GM12878 (cell line): ENCODE measurements at regions not wholly inside any gene's neighbourhood (a gene's known extent, or its start where the extent isn't known, plus 50 kb on each side); places are given as distances from the start of the nearest gene placed in this dataset.

Experiments
- ATAC-seq: fragments of 200-7000 bp; cut with Tn5 transposase; 3 replicates; pipeline ENCODE4 v1.9.1; 2020; ENCODE audit warnings: mild to moderate bottlenecking, moderate library complexity
- BruUV-seq: library from RNA; stranded (reverse); fragments of 400-500 nt; replicated peaks from 2 replicates; lab custom pipeline; 2021; lab: Mats Ljungman, UMichigan
- CTCF ChIA-PET: fragments of 300-600 bp; sonication (Branson Sonifier 250); formaldehyde crosslinking; extraction: SDS; loops from one replicate; lab custom pipeline; 2021; ENCODE audit warnings: inconsistent platforms; lab: Yijun Ruan, JAX
- POLR2A ChIA-PET: fragments of 350-600 bp; formaldehyde crosslinking; extraction: SDS; loops from one replicate; lab custom pipeline; 2021; ENCODE audit warnings: inconsistent platforms; lab: Charles Lee
- RAD21 ChIA-PET: fragments of 300-600 bp; sonication (Branson Sonifier 250); formaldehyde crosslinking; loops from one replicate; lab custom pipeline; 2023; ENCODE audit warnings: antibody characterized with exemption; ENCODE audit not compliant: unreplicated experiment; lab: Charles Lee
- SMC1A ChIA-PET: fragments of 300-600 bp; sonication (Branson Sonifier 250); formaldehyde crosslinking; loops from one replicate; lab custom pipeline; 2023; ENCODE audit not compliant: unreplicated experiment, uncharacterized antibody; lab: Charles Lee
- DNase-seq: peaks from one replicate; pipeline ENCODE4 v3.0.0-alpha.2; 2011; ENCODE audit warnings: low read depth, low spot score
- FAIRE-seq: peaks from 3 replicates; lab custom pipeline; 2011; peaks lifted over from hg19 to GRCh38; lab: Jason Lieb, UNC
- H2AFZ ChIP-seq: 2 replicates; pipeline ENCODE4 v1.6.0; 2011; ENCODE audit warnings: low read depth, low read length, control low read depth; ENCODE audit not compliant: control insufficient read depth
- H3K27ac ChIP-seq: 2 replicates; pipeline ENCODE4 v1.5.1; 2011; ENCODE audit warnings: control low read depth; ENCODE audit not compliant: control insufficient read depth, insufficient read depth
- H3K27me3 ChIP-seq, 2 experiments: replicated peaks in 1 of 2; 2 replicates each; pipeline versions ENCODE4 v1.6.0 to v1.6.1; 2011; ENCODE audit warnings: low read length in 1 of 2; ENCODE audit not compliant: control insufficient read depth in 2 of 2, insufficient read depth in 2 of 2
- H3K36me3 ChIP-seq, 2 experiments: 2 replicates each; pipeline ENCODE4 v1.5.1; 2011; ENCODE audit warnings: low read length in 1 of 2; ENCODE audit not compliant: control insufficient read depth in 2 of 2, insufficient read depth in 2 of 2
- H3K4me1 ChIP-seq: 2 replicates; pipeline ENCODE4 v1.6.1; 2011; ENCODE audit warnings: mild to moderate bottlenecking, low read length, moderate library complexity, mixed read lengths; ENCODE audit not compliant: control insufficient read depth, insufficient read depth
- H3K4me2 ChIP-seq: 2 replicates; pipeline ENCODE4 v1.6.0; 2011; ENCODE audit warnings: control low read depth; ENCODE audit not compliant: control insufficient read depth, insufficient read depth
- H3K4me3 ChIP-seq: fragments of 200-600 bp; sonication (generic); 2 replicates; pipeline ENCODE4 v1.5.1; 2016
- H3K79me2 ChIP-seq: 2 replicates; pipeline ENCODE4 v1.6.0; 2011; ENCODE audit warnings: low read length; ENCODE audit not compliant: control insufficient read depth, insufficient read depth
- H3K9ac ChIP-seq: 2 replicates; pipeline ENCODE4 v1.8.0; 2011; ENCODE audit warnings: low read length, control low read depth, mixed read lengths; ENCODE audit not compliant: control insufficient read depth, insufficient read depth
- H3K9me3 ChIP-seq: replicated peaks from 3 replicates; pipeline ENCODE4 v1.5.1; 2011; ENCODE audit warnings: mild to moderate bottlenecking, low read length; ENCODE audit not compliant: control insufficient read depth, insufficient read depth
- H4K20me1 ChIP-seq: 2 replicates; pipeline ENCODE4 v1.6.0; 2011; ENCODE audit not compliant: control insufficient read depth, insufficient read depth
- BACH1 ChIP-seq: fragments of 450-650 bp; IDR thresholded peaks from 2 replicates; pipeline ENCODE4 v1.6.1; 2017; ENCODE audit warnings: mild to moderate bottlenecking, borderline replicate concordance
- CHD4 ChIP-seq: fragments of 200-600 bp; sonication (generic); IDR thresholded peaks from 2 replicates; pipeline ENCODE4 v1.6.1; 2016; ENCODE audit warnings: mild to moderate bottlenecking
- ESRRA ChIP-seq: IDR thresholded peaks from 2 replicates; pipeline ENCODE4 v1.6.1; 2012; ENCODE audit warnings: mild to moderate bottlenecking, low read length, improper control_type of control experiment
- FOXK2 ChIP-seq: fragments of 450-650 bp; IDR thresholded peaks from 2 replicates; pipeline ENCODE4 v1.6.1; 2017; ENCODE audit warnings: mild to moderate bottlenecking, moderate library complexity
- JUNB ChIP-seq: IDR thresholded peaks from 2 replicates; pipeline ENCODE4 v1.6.1; 2016; ENCODE audit warnings: antibody characterized with exemption, mild to moderate bottlenecking
- KDM1A ChIP-seq: fragments of 200-600 bp; sonication (generic); IDR thresholded peaks from 2 replicates; pipeline ENCODE4 v1.6.1; 2016; ENCODE audit warnings: borderline replicate concordance
- MTA3 ChIP-seq: IDR thresholded peaks from 2 replicates; pipeline ENCODE4 v1.6.1; 2012; ENCODE audit warnings: low read length, inconsistent platforms, borderline replicate concordance
- NFYA ChIP-seq: IDR thresholded peaks from 2 replicates; pipeline ENCODE4 v1.6.1; 2011; ENCODE audit warnings: low read depth, mild to moderate bottlenecking, low read length, improper control_type of control experiment, borderline replicate concordance
- NR2F1 ChIP-seq: fragments of 450-650 bp; conservative IDR thresholded peaks from 2 replicates; pipeline ENCODE4 v1.6.1; 2017; ENCODE audit warnings: mild to moderate bottlenecking
- PAX5 ChIP-seq: IDR thresholded peaks from 2 replicates; pipeline ENCODE4 v1.6.1; 2011; ENCODE audit warnings: low read depth, low read length, borderline replicate concordance
- PML ChIP-seq: IDR thresholded peaks from 2 replicates; pipeline ENCODE4 v1.6.1; 2012; ENCODE audit warnings: low read length, inconsistent platforms
- SKIL ChIP-seq: fragments of 450-650 bp; IDR thresholded peaks from 2 replicates; pipeline ENCODE4 v1.6.1; 2017; ENCODE audit warnings: mild to moderate bottlenecking, low read depth, inconsistent platforms; ENCODE audit not compliant: poor library complexity, severe bottlenecking
- SMAD1 ChIP-seq: fragments of 450-650 bp; IDR thresholded peaks from 2 replicates; pipeline ENCODE4 v1.6.1; 2018; ENCODE audit warnings: mild to moderate bottlenecking, low read depth; ENCODE audit not compliant: partially characterized antibody
- ZBED1 ChIP-seq: IDR thresholded peaks from 2 replicates; pipeline ENCODE4 v1.6.1; 2016; ENCODE audit warnings: borderline replicate concordance
- ZNF592 ChIP-seq: fragments of 450-650 bp; IDR thresholded peaks from 2 replicates; pipeline ENCODE4 v1.6.1; 2017; ENCODE audit warnings: mild to moderate bottlenecking, moderate library complexity
- WGBS: methylation state at CpG from one replicate; pipeline ENCODE4 v1.1.6; 2016; ENCODE audit warnings: low lambda C conversion rate; ENCODE audit not compliant: insufficient replicate concordance, insufficient coverage; ENCODE audit errors: missing lambda C conversion rate; 5-methylcytosine and 5-hydroxymethylcytosine counted together
- in situ Hi-C: fragments of 300-500 bp; cut with MboI; formaldehyde crosslinking; loops from 9 replicates; pipeline ENCODE4 v1.14.3; 2018; ENCODE audit warnings: mixed read lengths
- intact Hi-C: fragments of 100-400 bp; cut with micrococcal nuclease; formaldehyde crosslinking; loops from one replicate; pipeline ENCODE4 v1.14.2; 2022; ENCODE audit not compliant: unreplicated experiment

- Histone ChIP-seq H3K36me3 (no peaks in the 10 kb centered on the region), H3K9me3 (no peaks in the 10 kb centered on the region), H3K4me2 (no peak overlapping the region), H3K9ac (no peak overlapping the region), H2AFZ (no peak overlapping the region), H3K4me1 (no peaks in the 10 kb centered on the region), H4K20me1 (no peaks in the 10 kb centered on the region), H3K27me3 (no peaks in the 10 kb centered on the region; a peak in 2 of 4 replicates), H3K4me3 (no peak overlapping the region), H3K79me2 (no peaks in the 10 kb centered on the region), H3K27ac (no peak overlapping the region)
- in situ Hi-C loops: no loop called here
- intact Hi-C loops: no loop called here
- RAD21 ChIA-PET: no interaction called here
- FAIRE-seq (no peak), DNase-seq (no peak), ATAC-seq (no peak)
- CTCF ChIA-PET: no interaction called here
- 25% methylated on average over 13 of the region's 13 CpGs for WGBS
- no TSS peak for BruUV-seq
- TF ChIP-seq JUNB (no peak), MTA3 (no peak), KDM1A (no peak), NR2F1 (no peak), ZBED1 (no peak)
- SMC1A ChIA-PET: no interaction called here
- POLR2A ChIA-PET: no interaction called here
Observed at GRCh38 chr7:156071612-156072011, 259.3 kb upstream of the SHH start.

- DNase-seq: no peak
- 49% methylated on average over 4 of the region's 4 CpGs for WGBS
- Histone ChIP-seq H3K4me1 (no peaks in the 10 kb centered on the region), H3K4me3 (no peak overlapping the region), H3K9ac (no peak overlapping the region), H2AFZ (no peak overlapping the region), H3K27me3 (no peaks in the 10 kb centered on the region; a peak in 1 of 4 replicates), H3K79me2 (no peaks in the 10 kb centered on the region), H4K20me1 (no peaks in the 10 kb centered on the region), H3K4me2 (no peak overlapping the region), H3K9me3 (no peaks in the 10 kb centered on the region), H3K36me3 (no peaks in the 10 kb centered on the region), H3K27ac (no peak overlapping the region)
- in situ Hi-C loops: no loop called here
- no peak for FAIRE-seq
- no peak for ATAC-seq
- ChIA-PET CTCF (no interaction called here), POLR2A (no interaction called here), RAD21 (no interaction called here), SMC1A (no interaction called here)
- intact Hi-C loops: no loop called here
- no TSS peak for BruUV-seq
- TF ChIP-seq BACH1 (no peak), NFYA (no peak), FOXK2 (no peak), NR2F1 (no peak), SMAD1 (no peak), ZNF592 (no peak), PAX5 (no peak), ESRRA (no peak), PML (no peak), SKIL (no peak), CHD4 (no peak)
Observed at GRCh38 chr7:156069891-156070290, 257.6 kb upstream of the SHH start.
